NCI-H748 (cell line): ENCODE measurements at regions not wholly inside any gene's neighbourhood (a gene's known extent, or its start where the extent isn't known, plus 50 kb on each side); places are given as distances from the start of the nearest gene placed in this dataset.

Source experiments
- DNase-seq: peaks from one replicate; lab custom pipeline; 2025; ENCODE audit not compliant: unreplicated experiment; lab: John Stamatoyannopoulos, UW

DNA sequence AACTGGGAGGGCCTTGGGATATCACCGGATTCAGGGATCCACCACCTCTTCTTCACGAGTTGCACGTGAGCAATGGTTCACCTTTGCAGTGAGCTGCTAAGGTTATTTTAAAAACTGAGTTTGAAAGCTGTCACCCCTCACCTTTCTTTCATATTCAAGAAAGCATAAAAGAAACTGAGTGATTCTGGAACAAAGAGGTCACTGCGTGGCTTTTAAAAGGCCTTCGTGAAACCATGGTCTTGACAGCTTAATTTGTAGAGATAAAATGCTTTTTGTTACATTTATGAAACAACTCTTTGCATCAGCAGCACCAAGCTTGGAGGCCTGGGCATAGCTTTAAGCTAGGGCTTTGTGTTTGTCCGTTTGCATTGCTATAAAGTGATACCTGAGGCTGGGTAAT is 101.4 kb upstream of the NECTIN1 start:
- DNase-seq, result no peak

- no peak for DNase-seq
Measured at GRCh38 chr11:119829402-119829801, 100.4 kb upstream of the NECTIN1 start.

DNA sequence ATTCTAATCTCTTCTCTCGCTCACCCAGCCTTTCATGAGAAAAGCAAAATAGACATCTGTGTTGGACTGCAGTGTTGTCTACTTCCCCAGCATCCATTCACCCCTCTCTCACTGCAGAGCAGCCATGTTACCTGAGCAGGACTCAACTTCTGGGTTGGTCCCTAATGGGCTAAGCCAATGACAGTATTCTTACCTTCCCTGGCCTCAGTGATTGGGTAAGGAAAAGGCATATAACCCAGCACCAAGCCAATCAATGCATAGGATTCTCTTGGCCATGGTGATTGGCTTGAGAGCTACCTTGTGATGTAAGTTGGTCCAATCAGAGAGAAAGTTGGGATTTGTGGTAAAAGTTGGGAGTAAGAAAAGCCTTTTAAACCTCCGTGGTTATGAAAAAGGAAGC is 99.8 kb upstream of the NECTIN1 start:
- DNase-seq, result no peak

GRCh38 chr11:119828006-119828405 is 99.0 kb upstream of the NECTIN1 start:
- DNase-seq, result peak; percentile 47

DNA sequence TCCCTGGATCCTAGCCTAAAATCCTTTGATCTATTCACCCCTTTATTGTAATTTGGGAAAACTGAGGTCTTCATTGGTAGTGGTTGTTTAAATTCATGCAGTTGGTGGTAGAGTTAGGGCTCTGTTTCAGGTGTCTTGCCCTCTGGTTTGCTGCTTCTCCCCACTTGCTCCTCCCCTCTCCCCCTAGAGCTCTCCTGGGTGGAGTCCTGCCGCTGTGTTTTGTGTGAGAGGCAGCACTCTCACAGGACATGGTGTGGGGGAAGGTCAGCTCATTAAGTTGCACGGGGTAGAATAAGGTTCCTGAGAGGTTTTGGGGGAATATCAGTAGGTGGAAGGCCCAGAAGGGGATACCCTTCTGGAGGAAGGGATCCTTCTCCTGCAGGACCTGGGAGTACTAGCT is 98.1 kb upstream of the NECTIN1 start:
- DNase-seq, result no peak

DNA sequence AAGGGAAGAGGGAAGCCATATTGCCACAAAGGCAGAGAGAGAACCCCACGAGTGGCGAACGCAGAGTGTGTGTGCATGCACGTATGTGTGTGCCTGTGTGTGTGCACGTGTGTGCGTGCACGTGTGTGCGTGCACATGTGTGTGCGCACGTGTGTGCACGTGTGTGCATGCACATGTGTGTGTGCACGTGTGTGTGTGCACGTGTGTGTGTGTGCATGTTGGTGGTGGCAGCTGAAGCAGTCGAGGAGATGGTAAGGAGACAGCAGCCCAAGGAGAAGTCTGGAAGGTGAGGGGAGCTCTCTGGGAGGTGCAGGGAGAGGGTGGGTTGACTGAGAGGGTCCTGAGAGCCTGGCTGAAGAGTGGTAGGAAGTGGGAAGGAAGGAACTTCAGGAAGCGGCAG is 94.1 kb upstream of the NECTIN1 start:
- no peak for DNase-seq

DNA sequence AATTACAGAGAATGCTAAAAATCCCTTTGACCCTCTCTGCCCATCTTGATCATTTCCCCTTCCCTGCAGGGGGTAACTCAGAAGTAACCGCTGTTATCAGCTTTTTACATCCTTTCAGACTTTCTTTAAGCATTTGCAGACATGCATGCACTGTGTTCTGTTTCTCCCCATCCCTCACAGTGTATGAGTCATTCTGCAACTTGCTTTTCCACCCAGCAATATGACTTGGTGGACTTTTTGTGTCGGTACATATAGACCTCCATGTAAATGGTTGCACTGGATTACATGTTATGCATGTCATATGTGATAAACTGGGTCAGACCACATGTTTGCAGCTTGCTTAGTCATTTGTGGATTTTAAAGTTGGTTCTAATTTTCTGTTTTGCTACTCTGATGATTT is 87.7 kb upstream of the NECTIN1 start:
- DNase-seq, result no peak

DNA sequence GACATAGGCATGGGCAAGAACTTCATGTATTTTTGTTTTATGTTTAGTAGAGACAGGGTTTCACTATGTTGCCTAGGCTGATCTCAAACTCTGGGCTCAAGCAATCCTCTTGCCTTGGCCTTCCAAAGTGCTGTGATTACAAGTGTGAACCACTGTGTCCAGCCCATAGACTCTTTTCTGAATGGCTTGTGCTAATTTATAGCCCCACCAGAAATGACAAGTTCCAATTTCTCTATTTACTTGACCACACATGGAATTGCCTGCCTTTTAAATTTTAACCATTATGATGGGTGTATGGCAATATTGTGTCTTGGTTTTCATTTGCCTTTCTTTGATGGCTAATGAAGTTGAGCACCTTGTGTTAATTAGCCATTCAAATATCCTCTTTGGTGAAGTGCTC is 85.8 kb upstream of the NECTIN1 start:
- DNase-seq, result no peak

- no peak for DNase-seq
Measured at GRCh38 chr11:119810478-119811232, 81.7 kb upstream of the NECTIN1 start.

DNA sequence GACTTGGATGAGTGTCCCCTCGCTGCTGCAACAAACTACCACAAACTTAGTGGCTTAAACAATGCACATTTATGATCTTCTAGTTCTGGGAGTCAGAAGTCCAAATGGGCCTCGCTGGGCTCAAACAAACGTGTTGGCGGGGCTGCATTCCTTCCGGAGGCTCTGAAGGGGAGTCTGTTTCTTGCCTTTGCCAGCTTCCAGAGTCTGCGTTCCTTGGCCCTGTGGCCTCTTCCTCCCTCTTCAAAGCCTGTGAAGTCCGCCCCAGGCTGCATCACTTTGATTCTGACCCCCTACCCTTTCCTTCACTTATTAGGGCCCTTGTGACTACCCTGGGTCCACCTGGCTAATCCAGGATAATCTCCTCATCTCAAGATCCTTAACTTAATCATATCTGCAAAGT is 80.3 kb upstream of the NECTIN1 start:
- DNase-seq, result no peak

- no peak for DNase-seq
Measured at GRCh38 chr11:119808407-119809185, 79.6 kb upstream of the NECTIN1 start.

- no peak for DNase-seq
Measured at GRCh38 chr11:119807841-119808240, 78.8 kb upstream of the NECTIN1 start.

GRCh38 chr11:119807402-119807801 is 78.4 kb upstream of the NECTIN1 start:
- DNase-seq, result no peak

DNA sequence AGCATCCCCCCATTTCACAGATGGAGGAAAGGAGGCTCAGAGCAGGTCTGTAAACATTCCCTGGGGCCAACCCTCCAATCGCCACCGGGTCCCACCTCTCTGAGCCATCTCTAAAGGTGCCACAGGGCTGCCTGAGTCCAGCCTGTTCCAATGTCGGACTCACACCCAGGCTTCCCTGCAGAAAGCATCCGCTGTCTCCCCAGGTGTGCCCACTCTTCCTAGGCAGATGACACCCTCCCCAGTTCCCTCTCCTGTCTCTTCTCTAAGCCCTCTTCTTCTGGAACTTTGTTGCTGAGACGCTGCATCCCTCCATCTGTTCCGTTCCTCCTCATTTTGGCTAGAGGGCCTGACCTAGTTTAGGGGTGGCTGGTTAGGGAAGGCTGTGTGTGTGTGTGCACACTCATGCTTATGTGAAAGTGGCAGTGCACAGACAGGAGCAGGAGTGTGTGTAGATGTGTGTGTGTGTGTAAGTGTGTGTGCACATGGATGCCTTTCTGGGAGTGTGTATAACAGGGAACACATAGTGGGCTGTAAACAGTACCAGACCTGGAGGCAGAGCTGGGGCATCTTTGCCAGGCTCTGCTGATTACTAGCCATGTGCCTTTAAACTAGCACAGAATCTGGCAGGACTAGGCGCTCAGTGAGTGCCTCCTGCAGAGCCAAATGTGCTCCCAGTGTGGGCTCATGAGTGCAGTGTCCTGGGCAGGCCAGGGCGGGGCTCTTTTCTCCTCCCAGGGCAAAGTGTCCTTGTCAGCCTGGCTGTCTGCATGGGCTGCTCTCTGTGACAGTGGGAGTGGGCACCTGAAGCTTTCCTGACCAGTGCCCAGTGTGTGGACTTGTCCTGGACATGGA is 77.3 kb upstream of the NECTIN1 start:
- DNase-seq, result no peak

- no peak for DNase-seq
Measured at GRCh38 chr11:119805663-119806062, 76.7 kb upstream of the NECTIN1 start.

GRCh38 chr11:119804698-119805097 is 75.7 kb upstream of the NECTIN1 start:
- no peak for DNase-seq

GRCh38 chr11:119803726-119804294 is 74.8 kb upstream of the NECTIN1 start:
- no peak for DNase-seq

GRCh38 chr11:119803139-119803538 is 74.1 kb upstream of the NECTIN1 start:
- no peak for DNase-seq

- DNase-seq, result no peak
Measured at GRCh38 chr11:119802670-119803069, 73.7 kb upstream of the NECTIN1 start.

DNA sequence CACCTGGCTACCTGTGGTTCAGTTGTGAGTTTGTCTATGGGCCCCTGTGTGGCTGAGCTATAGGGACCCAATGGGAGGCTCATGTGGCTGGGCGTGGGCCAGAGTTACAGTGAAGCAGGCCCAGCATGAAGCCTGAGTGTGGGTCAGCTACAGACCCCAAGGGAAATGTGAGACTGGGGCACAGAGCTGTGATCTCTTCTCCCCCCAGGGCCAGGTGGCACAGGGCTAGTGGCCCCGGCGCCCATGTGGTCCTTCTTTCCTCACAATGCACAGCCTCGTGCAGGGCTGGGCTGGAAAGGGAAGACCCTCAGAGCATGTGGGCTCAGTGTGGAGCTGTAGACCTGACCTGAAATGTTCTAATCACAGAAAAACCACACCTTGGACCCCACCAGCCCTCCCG is 71.6 kb upstream of the NECTIN1 start:
- DNase-seq, result no peak

DNA sequence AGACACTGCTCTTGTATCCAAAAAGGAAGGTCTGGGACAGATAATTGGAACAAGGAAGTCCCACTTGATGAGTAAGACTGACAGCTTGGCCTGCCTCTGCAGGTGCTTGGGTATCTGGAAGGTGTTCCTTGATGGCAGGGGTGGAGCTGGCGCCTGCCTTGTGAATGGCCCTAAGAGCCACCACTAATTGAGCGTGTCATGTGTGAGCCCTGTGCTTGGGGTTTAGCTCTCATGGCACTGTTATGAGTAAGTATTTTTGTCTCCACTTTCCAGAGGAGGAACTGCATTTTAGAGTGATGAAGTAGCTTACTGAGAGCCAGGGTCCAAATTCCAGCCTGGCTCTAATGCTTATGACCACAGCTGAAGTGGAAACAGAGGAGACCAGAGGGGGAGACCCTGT is 71.2 kb upstream of the NECTIN1 start:
- peak; percentile 1 for DNase-seq
